OCI-LY1 (cell line): ENCODE measurements at regions not wholly inside any gene's neighbourhood (a gene's known extent, or its start where the extent isn't known, plus 50 kb on each side); places are given as distances from the start of the nearest gene placed in this dataset.

Experiments used
- H2AFZ ChIP-seq: fragments of 200-600 bp; sonication (generic), shearing (Covaris generic); 2 replicates; pipeline ENCODE4 v1.6.0; 2014; ENCODE audit warnings: antibody characterized with exemption, mild to moderate bottlenecking, low read length
- H3F3A ChIP-seq: fragments of 200-600 bp; sonication (generic), shearing (Covaris generic); 2 replicates; pipeline ENCODE4 v1.6.0; 2014; ENCODE audit warnings: mild to moderate bottlenecking, antibody characterized with exemption, low read length, moderate library complexity; ENCODE audit not compliant: insufficient read depth
- H3K27ac ChIP-seq: fragments of 200-600 bp; sonication (generic); 2 replicates; pipeline ENCODE4 v1.5.1; 2014; ENCODE audit warnings: low read length, mixed run types, mild to moderate bottlenecking, low read depth; ENCODE audit not compliant: poor library complexity, severe bottlenecking
- H3K27me3 ChIP-seq: fragments of 200-600 bp; sonication (generic); 2 replicates; pipeline ENCODE4 v1.6.0; 2014; ENCODE audit warnings: antibody characterized with exemption, mild to moderate bottlenecking, low read length, moderate library complexity; ENCODE audit not compliant: insufficient read depth
- H3K36me3 ChIP-seq: fragments of 200-600 bp; sonication (generic); 2 replicates; pipeline ENCODE4 v1.6.1; 2014; ENCODE audit warnings: mild to moderate bottlenecking, antibody characterized with exemption, low read length, moderate library complexity, mixed read lengths; ENCODE audit not compliant: insufficient read depth
- H3K4me1 ChIP-seq: fragments of 200-600 bp; sonication (generic); 2 replicates; pipeline ENCODE4 v1.5.1; 2014; ENCODE audit warnings: mild to moderate bottlenecking, low read length, moderate library complexity; ENCODE audit not compliant: insufficient read depth, severe bottlenecking
- H3K4me2 ChIP-seq: fragments of 200-600 bp; sonication (generic), shearing (Covaris generic); 2 replicates; pipeline ENCODE4 v1.6.1; 2014; ENCODE audit warnings: low read length
- H3K4me3 ChIP-seq: fragments of 200-600 bp; sonication (generic); 2 replicates; pipeline ENCODE4 v1.5.1; 2014; ENCODE audit warnings: low read length, low read depth, mild to moderate bottlenecking, mixed read lengths; ENCODE audit not compliant: poor library complexity, severe bottlenecking
- H3K79me2 ChIP-seq: fragments of 200-600 bp; shearing (Covaris generic); 2 replicates; pipeline ENCODE4 v1.6.1; 2016; ENCODE audit warnings: mixed run types, low read length, mixed read lengths; ENCODE audit not compliant: insufficient read depth
- H3K9ac ChIP-seq: fragments of 200-600 bp; sonication (generic), shearing (Covaris generic); 2 replicates; pipeline ENCODE4 v1.6.1; 2014; ENCODE audit warnings: mild to moderate bottlenecking, low read length, mixed read lengths
- H3K9me2 ChIP-seq: fragments of 200-600 bp; sonication (generic), shearing (Covaris generic); 2 replicates; pipeline ENCODE4 v1.6.1; 2014; ENCODE audit warnings: low read depth, mild to moderate bottlenecking, low read length, mixed read lengths
- H3K9me3 ChIP-seq: fragments of 200-600 bp; shearing (Covaris generic); 2 replicates; pipeline ENCODE4 v1.6.1; 2014; ENCODE audit warnings: low read length, mixed read lengths
- H4K20me1 ChIP-seq: fragments of 200-600 bp; sonication (generic), shearing (Covaris generic); 2 replicates; pipeline ENCODE4 v1.6.0; 2016; ENCODE audit warnings: mild to moderate bottlenecking, low read length; ENCODE audit not compliant: insufficient read depth
- CTCF ChIP-seq: fragments of 200-600 bp; sonication (generic), shearing (Covaris generic); IDR thresholded peaks from 2 replicates; pipeline ENCODE4 v1.5.1; 2017; ENCODE audit warnings: mild to moderate bottlenecking, antibody characterized with exemption, low read length, moderate library complexity, mixed read lengths
- EZH2 ChIP-seq: fragments of 200-600 bp; sonication (generic), shearing (Covaris generic); IDR thresholded peaks from 2 replicates; pipeline ENCODE4 v1.8.0; 2017; ENCODE audit warnings: borderline replicate concordance, mixed run types, mild to moderate bottlenecking, antibody characterized with exemption, low read length, moderate library complexity, mixed read lengths

GRCh38 chr7:26490640-26491624 lies 199.3 kb downstream of the SNX10 start:
- H3K4me1 ChIP-seq: no peaks in the 10 kb centered on the region
- H3K27ac ChIP-seq: no peak overlapping the region
- no peaks in the 10 kb centered on the region for H3K9me2 ChIP-seq
- no peak overlapping the region for H3K9ac ChIP-seq
- H3K27me3 ChIP-seq: peaks cover 4% of the 10 kb centered on the region; the same call in 1 of the 2 replicates
- H3K79me2 ChIP-seq: no peaks in the 10 kb centered on the region
- H3K4me2 ChIP-seq: no peak overlapping the region
- H3K4me3 ChIP-seq: no peak overlapping the region
- no peaks in the 10 kb centered on the region for H3K36me3 ChIP-seq
- no peaks in the 10 kb centered on the region for H3F3A ChIP-seq
- H4K20me1 ChIP-seq: no peaks in the 10 kb centered on the region
- no peak overlapping the region for H2AFZ ChIP-seq
- H3K9me3 ChIP-seq: no peaks in the 10 kb centered on the region
- TF ChIP-seq EZH2: no peak
- no peak for TF ChIP-seq CTCF

GRCh38 chr7:26492816-26493215 lies 201.2 kb downstream of the SNX10 start:
- H3K27ac ChIP-seq: no peak overlapping the region
- H3K4me1 ChIP-seq: no peaks in the 10 kb centered on the region
- H3K4me2 ChIP-seq: no peak overlapping the region
- no peak for TF ChIP-seq EZH2
- TF ChIP-seq CTCF: no peak
- no peaks in the 10 kb centered on the region for H4K20me1 ChIP-seq
- no peaks in the 10 kb centered on the region for H3K79me2 ChIP-seq
- H3F3A ChIP-seq: no peaks in the 10 kb centered on the region
- H2AFZ ChIP-seq: no peak overlapping the region
- H3K4me3 ChIP-seq: no peak overlapping the region
- H3K9me2 ChIP-seq: no peaks in the 10 kb centered on the region
- H3K9ac ChIP-seq: no peak overlapping the region
- H3K27me3 ChIP-seq: peaks cover 4% of the 10 kb centered on the region; the same call in 1 of the 2 replicates
- no peaks in the 10 kb centered on the region for H3K9me3 ChIP-seq
- H3K36me3 ChIP-seq: no peaks in the 10 kb centered on the region

GRCh38 chr7:26493737-26494428 lies 202.2 kb downstream of the SNX10 start:
- Histone ChIP-seq H3K9me2 (no peaks in the 10 kb centered on the region), H3K27ac (no peak overlapping the region), H3K9ac (no peak overlapping the region), H3K79me2 (no peaks in the 10 kb centered on the region), H4K20me1 (no peaks in the 10 kb centered on the region), H3K4me1 (no peaks in the 10 kb centered on the region), H3K36me3 (no peaks in the 10 kb centered on the region), H2AFZ (no peak overlapping the region), H3K4me3 (no peak overlapping the region), H3K27me3 (peaks cover 4% of the 10 kb centered on the region; the same call in 1 of the 2 replicates), H3F3A (no peaks in the 10 kb centered on the region), H3K4me2 (no peak overlapping the region), H3K9me3 (no peaks in the 10 kb centered on the region)
- TF ChIP-seq EZH2 (no peak), CTCF (no peak)
